Mucosa of descending colon (tissue), 3 donors: ENCODE measurements at regions not wholly inside any gene's neighbourhood (a gene's known extent, or its start where the extent isn't known, plus 50 kb on each side); places are given as distances from the start of the nearest gene placed in this dataset.

Source experiments
- ATAC-seq: fragments of 200-7000 bp; cut with Tn5 transposase; one replicate; pipeline ENCODE4 v1.9.1; 2020; ENCODE audit warnings: mild to moderate bottlenecking, moderate library complexity
- DNase-seq, 3 donors: peaks; one replicate each; pipeline ENCODE4 v3.0.0-alpha.2; 2020
- H3K36me3 ChIP-seq: fragments of 200-600 bp; one replicate; pipeline ENCODE4 v1.8.0; 2021; ENCODE audit warnings: low read depth, mild to moderate bottlenecking
- H3K4me1 ChIP-seq: fragments of 200-600 bp; one replicate; pipeline ENCODE4 v1.8.0; 2021; ENCODE audit warnings: low read depth, mild to moderate bottlenecking
- H3K4me3 ChIP-seq: fragments of 200-600 bp; one replicate; pipeline ENCODE4 v1.8.0; 2021; ENCODE audit warnings: mild to moderate bottlenecking
- H3K9me3 ChIP-seq: fragments of 200-600 bp; one replicate; pipeline ENCODE4 v1.8.0; 2021; ENCODE audit warnings: mild to moderate bottlenecking
- CTCF ChIP-seq: fragments of 200-600 bp; IDR thresholded peaks from one replicate; pipeline ENCODE4 v1.8.0; 2022; ENCODE audit warnings: antibody characterized with exemption, mild to moderate bottlenecking
- intact Hi-C, 2 donors: fragments of 100-400 bp; cut with DNase I in 1 of 2; cut with micrococcal nuclease in 1 of 2; formaldehyde crosslinking; loops; one replicate each; pipeline versions ENCODE4 v1.11.0 to v1.11.1; 2022; cut with DNase I, micrococcal nuclease
- donor health status: DM: no; HTN: no; CAD: no; lungs with moderate emphysema.
- donor health status: DM: no; HTN: no; CAD: no.
- donor health status: DM: no; HTN: yes; CAD: no.

- intact Hi-C loops = no loop called here
- no peak overlapping the region for H3K4me3 ChIP-seq
- TF ChIP-seq CTCF = no peak
- no peaks in the 10 kb centered on the region for H3K9me3 ChIP-seq
- no peak for DNase-seq
- H3K36me3 ChIP-seq = no peaks in the 10 kb centered on the region
- no peaks in the 10 kb centered on the region for H3K4me1 ChIP-seq
- ATAC-seq = no peak
These were observed 322.1 kb downstream of the OSTF1 start for GRCh38 chr9:75410405-75410804.

- Histone ChIP-seq H3K4me1 (no peaks in the 10 kb centered on the region), H3K9me3 (no peaks in the 10 kb centered on the region), H3K36me3 (no peaks in the 10 kb centered on the region), H3K4me3 (no peak overlapping the region)
- ATAC-seq (peak; percentile 89), DNase-seq (no peak)
- TF ChIP-seq CTCF = no peak
- intact Hi-C loops = no loop called here
These were observed 326.3 kb downstream of the OSTF1 start for GRCh38 chr9:75414371-75415160.

- intact Hi-C loops = no loop called here
- DNase-seq = no peak
- no peak for ATAC-seq
- H3K4me3 ChIP-seq = no peak overlapping the region
- no peak for TF ChIP-seq CTCF
- no peaks in the 10 kb centered on the region for H3K9me3 ChIP-seq
- H3K36me3 ChIP-seq = no peaks in the 10 kb centered on the region
- no peaks in the 10 kb centered on the region for H3K4me1 ChIP-seq
These were observed 329.2 kb downstream of the OSTF1 start for GRCh38 chr9:75417471-75417870.

GRCh38 chr9:75418518-75418917, 330.2 kb downstream of the OSTF1 start:
- intact Hi-C loops = no loop called here
- no peaks in the 10 kb centered on the region for H3K36me3 ChIP-seq
- DNase-seq (no peak), ATAC-seq (no peak)
- H3K9me3 ChIP-seq = no peaks in the 10 kb centered on the region
- H3K4me1 ChIP-seq = no peaks in the 10 kb centered on the region
- no peak for TF ChIP-seq CTCF
- H3K4me3 ChIP-seq = no peak overlapping the region

- no peak for TF ChIP-seq CTCF
- DNase-seq (peak in 1 of 3 donors; percentile 4), ATAC-seq (peak; percentile 78)
- H3K4me3 ChIP-seq = no peak overlapping the region
- H3K36me3 ChIP-seq = no peaks in the 10 kb centered on the region
- intact Hi-C loops = no loop called here
- H3K4me1 ChIP-seq = no peaks in the 10 kb centered on the region
- H3K9me3 ChIP-seq = no peaks in the 10 kb centered on the region
These were observed 334.7 kb downstream of the OSTF1 start for GRCh38 chr9:75422944-75423522.
